GM18861 (cell line): ENCODE measurements at regions not wholly inside any gene's neighbourhood (a gene's known extent, or its start where the extent isn't known, plus 50 kb on each side); places are given as distances from the start of the nearest gene placed in this dataset.

ENCODE experiments used
- ATAC-seq: cut with Tn5 transposase; IDR thresholded peaks from one replicate; pipeline ENCODE4 v1.9.1; 2021; ENCODE audit not compliant: unreplicated experiment

DNA sequence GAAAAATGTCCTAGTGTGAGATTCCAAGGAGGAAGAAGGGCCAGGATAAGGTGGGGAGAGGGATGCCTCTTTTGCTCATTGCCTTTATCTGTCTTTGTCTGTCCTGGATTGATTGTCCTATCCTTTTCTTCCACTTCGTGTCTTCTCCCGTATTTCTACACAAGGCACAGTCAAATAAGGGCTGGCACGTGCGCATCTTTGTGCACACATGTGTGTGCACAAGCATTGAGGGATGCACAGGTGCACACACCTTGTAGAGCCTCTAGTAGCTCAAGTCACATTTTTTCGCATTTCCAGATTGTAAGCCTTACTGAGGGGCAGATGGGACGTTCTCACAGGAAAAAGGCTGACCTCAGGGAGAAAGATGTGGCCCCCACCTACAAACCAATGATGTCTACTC is 170.2 kb upstream of the TNP1 start:
- ATAC-seq = no peak

DNA sequence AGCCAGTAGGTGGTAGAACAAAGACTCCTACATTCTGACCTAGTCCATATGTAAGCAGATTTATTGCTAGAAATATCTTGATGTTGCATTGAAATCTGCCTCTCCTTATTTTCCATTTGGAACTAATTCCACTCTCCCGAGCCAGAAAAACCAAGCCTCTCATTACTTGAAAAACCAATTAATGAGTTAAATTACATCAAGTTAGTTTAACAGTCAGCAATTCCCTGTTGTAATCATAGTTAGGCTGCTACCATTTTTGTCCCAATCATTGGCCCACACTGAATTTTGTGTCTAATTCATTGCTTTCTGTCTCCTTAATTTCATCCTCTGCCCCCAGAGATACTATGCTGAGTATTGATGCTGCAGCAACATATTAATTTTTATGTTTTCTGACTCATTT is 168.3 kb upstream of the TNP1 start:
- ATAC-seq = no peak

DNA sequence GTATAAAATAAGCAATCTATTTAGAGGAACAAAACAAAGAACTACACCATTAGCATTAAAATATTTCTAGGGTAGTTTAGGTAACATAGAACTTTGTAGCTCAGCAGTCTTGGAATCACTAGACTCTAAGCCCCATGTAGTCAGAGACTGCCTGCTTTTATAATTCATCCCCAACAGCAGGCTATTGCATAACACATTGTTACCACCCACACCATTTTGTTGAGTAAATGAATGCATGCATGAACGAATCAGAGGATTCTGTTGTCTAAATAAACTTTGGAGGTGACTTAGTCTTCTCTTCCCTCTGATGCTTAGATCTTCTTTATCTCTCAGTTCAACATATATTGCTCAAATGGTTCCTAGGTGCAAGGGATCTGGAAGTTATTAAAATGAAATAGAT is 167.6 kb upstream of the TNP1 start:
- ATAC-seq = no peak

DNA sequence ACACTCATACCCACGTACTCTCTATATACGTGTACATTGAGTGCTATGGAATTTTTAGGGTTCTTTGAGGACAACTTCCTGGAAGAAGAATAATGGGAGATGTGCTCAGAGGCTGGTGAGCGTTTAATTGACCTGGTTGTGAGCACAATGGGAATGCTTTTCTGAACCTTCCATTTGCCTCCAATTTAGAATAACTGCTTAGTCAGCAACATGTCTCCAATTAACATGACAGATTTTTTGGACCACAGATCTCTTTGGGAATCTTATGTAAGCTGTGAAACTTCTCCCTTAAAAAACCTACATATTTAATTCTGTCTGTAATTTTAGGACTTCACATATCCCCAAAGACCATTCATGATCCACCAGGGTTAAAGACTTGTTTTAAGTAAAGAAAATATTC is 166.7 kb upstream of the TNP1 start:
- no peak for ATAC-seq

DNA sequence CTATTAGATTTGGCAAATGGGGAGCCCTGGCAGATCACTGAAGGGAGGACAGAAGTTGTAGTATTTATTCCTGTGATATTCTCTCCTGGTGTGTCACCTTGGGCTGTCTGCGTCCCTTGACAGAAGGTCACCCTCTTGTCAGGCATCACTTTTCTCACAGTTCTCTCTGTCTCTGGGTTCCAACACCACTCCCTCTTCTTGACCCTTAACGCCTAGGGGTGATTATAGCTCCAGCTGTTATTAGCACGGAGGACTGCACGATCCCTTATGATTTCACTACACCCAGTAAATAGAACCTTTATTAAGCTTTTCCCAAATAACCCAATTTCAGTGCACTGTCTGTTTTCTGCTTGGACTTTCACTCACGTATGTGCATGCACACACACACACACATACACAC is 166.3 kb upstream of the TNP1 start:
- ATAC-seq = no peak

DNA sequence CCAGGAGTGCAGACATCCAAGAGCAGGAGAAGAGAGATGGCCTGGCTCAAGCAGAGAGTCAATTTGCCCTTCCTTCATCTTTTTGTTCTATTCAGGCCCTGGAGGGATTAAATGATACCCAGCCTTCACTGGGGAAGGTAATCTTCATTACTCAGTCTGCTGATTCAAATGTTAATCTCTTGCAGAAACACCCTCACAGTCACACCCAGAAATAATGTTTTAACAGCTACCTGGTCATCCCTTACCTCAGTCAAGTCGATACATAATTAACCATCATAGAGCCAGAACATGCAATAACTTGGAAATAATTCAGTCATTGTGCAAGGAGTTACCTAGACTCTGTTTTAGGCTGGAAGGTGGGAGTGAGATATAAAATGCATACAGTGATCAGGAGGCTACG is 163.7 kb upstream of the TNP1 start:
- ATAC-seq = no peak

DNA sequence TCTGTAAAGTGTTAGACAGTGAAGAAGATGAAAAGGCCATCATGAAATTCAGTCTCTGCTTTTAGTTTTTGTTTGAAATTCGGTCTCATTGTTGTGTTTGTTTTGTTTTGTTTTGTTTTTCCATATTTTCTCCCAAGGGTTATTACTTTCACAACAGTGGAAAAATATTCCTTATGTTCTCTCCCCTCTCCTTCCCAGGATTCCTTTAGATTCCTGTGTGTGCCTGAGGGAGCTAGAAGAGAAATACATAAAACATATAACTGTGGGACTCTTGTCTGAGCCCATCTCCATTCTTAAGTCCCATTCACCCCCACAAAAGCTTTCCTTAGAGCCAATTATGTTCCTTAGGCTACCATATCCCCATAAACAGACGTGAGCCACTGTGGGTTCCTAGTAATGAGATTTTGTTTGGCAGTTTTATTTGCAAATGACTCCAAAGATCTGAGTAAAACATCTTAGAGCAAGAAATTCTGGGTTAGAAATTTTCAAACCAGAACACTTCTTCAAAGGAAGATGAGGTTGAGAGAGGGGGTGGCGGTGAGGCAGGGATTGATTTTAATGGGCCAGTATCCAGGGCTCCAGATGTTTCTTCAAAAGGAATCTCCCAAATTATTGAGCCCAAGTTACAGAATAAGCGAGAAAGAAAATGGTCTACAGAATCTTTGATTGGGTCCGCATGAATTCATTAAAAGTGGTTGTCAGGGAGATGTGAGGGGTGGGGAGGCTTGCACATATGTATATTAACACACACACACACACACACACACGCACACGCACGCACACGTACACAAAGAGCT is 157.8 kb upstream of the TNP1 start:
- ATAC-seq = no peak

DNA sequence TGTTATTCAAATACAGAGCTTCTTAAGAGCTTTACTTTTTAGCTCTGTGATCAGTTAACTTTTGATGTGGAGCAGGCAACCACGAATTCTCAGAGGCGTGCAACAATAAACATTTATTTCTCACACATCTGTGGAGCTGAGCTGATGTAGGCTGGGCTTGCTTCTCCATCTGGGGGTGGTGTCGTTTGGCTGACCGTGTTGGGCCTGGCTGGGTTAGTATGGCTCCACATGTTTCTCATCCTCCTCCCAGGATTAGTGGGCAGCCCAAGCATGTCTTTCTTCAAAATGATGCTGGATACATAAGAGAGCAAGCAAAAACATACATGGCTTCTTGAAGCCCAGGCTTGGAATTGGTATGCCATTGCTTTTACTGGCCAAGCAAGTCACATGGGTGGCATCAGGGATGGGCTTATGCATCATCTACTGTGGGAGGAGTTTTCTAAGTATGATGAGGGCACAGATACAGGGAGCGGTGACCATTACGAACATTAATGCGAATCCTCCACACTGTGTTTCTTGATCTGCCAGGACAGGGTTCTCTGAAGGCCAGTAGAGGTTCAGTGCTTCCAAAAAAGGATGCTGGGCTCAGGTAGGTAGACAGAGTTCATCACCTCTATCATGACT is 157.0 kb upstream of the TNP1 start:
- ATAC-seq = no peak

DNA sequence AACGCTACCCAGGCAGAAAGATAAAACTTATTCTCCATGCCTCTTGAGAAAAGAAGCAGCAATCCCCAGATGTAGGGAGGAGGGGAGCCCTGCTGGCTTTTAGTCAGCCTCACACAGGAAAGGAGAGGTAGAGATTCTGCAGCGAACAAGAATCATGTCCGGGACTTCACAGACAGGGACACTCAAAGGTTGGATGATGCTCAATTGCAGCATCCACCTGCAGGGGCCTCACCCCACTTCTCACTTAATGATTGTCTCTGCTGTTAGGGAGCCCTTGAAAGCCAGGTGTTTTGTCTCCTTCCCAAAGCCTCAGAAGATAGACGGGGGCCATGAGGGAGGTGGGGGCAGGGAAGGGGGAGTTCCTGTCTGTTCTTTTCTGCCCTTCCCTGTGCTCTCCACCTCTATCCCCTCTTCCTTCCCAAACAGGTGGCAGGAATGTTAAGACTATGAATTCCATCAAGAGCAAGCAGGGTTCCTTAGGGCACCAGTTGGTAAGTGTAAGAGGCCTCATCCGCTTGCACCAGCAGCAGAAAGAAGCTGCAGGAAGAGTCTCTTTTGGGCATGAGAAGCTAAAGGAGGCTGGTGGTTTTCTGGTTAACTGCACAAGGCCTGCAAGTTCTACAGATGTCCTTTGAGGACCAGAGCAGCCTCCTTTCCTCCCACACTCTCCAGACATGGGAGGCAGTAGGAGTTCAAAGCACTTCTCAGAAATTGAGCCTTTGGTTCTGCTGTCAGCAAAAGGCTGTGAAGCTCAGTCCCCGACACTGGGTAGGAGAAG is 154.7 kb upstream of the TNP1 start:
- ATAC-seq = no peak

DNA sequence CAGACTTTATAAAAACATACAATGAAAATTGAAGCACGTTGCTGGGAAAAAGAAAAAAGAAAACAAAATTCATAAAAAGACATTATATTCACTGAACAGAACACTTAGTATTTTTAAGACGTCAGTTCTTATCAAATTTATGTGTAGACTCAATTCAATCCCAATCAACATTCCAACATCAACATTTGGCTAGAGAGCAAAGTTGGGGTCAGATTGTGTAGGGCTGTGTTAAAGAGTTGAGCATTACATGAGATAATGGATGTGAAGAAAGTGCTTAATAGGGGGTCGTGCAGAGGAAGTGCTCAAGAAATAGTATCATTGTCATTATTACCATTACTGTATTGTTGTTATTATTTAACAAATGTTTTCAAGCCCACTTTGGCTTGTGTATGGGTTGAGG is 154.1 kb upstream of the TNP1 start:
- ATAC-seq = no peak

DNA sequence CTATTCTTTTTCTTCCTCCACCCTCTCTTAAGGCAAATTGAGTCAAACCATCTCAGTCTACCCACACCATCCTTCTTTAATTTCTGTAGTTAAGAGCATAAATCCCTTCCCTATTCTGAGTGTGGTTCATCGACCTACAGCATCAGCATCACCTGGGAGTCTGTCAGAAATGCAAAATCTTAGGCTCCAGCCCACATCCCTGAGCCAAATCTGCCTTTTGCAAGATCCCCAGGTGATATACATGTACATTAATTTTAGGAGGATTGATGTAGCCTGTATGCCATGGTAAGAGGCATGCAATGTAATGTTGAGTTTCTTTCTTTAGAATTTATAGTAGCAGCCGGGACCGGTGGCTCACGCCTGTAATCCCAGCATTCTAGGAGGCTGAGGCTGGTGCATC is 151.7 kb upstream of the TNP1 start:
- ATAC-seq = no peak

DNA sequence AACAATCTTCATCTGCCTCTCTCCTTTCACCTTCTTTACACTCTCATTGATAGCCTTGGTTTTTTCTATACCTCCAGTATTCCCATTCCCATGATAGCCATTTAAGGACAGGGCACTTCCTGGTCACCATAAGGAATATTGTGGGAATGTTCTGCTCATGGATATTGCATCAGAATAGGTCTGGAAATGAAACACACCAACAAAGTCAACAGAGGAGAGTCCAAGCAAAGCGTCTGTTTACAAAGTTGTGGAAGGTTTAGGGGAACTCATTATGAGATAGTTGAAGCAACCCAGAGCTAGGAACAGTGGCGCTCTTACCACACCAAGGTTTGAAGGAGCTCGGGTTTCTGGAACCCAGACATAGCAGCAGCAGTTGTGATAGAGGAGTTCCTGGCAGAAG is 150.3 kb upstream of the TNP1 start:
- no peak for ATAC-seq

DNA sequence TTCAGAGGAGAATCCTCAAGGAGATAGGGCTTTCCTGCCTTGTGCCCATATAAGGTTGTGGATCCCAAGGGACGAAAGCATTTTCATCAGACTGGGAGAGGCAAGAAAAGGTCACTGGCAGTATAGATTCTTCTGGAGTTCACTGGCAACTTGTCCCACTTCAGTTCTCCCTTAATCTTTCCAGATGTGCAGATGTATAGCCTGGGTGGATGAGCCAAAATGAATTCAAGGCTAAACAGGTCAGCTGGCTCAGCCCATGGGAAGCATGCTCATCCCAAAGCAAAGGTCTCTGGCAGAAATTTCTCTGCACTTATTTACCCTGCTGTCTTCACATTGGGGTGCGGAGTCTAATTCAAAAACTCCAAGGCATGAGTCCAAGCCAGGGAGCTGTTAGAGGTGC is 148.9 kb upstream of the TNP1 start:
- ATAC-seq = no peak

DNA sequence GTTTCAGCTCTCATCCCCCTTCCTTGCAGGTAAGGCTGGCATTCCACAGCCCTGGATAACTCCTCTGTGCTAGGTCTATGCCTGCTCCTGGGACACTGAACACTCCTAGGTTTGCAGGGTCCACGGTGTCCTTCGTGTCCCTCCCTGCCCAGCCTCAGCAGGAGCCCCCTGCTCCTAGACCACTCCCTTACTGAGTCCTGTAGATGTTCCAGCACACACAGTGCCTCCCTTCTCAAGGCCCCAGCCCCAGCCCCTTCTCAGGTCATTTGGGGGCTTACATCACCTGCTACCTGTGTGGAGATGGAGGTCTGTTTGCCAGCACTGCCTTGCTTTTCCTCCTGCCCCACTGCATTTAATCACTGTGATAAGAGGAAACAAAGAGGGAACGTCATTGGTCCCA is 146.4 kb upstream of the TNP1 start:
- ATAC-seq = no peak

DNA sequence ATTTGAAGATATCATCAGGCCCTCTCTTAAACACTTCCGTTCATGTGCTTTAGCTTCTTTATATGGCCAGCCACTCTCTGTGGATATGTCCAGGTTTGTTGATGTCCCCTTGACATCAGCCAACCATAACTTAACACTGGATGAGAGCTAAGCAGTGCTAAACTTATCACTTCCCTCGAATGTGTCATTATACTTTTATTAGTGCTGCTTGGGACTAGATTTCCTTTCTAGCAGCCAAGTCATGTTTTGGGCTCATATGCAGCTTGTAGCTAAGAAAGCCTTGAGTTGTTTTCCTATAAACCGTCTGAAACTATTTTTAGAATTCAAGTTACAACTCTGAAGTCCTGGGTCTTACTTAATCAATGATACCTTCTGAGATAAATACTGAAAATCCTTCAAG is 144.8 kb upstream of the TNP1 start:
- no peak for ATAC-seq

DNA sequence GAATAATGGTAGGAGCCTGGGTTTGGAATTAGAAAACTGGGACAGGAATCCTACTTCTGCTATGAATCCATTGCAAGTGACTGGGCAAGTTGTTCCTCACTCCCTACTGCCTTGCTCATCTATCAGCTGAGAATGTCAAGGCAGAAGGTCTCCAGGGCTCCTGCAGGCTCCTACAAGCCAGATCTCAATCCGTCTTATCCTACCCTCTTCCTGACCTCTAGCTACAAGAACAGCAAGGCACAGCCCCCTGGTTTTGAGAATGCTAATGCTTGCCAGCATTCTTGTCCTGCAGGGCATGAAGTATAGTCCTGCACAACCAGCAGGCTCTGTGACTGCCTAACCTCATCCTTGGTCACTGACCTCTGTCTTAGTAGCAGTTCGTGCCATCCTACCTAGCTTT is 141.9 kb upstream of the TNP1 start:
- ATAC-seq = no peak

DNA sequence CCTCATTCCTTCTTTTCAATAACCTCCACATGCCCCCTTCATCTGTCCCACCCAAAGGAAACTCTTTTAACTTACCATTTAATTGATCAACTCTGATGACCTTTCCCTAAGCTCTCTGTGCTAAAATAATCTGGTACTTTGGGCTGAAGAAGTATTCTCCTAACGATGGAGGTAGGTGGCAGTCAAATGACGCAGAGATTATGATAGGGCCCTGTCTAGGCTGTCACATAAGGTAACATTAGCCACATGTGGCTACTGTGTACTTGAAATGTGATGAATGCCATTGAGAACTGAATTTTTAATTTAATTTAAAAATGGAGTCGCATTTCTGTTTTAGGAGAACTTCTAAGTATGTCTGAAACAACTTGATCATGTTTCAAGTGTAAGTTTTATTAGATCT is 140.5 kb upstream of the TNP1 start:
- ATAC-seq = no peak

DNA sequence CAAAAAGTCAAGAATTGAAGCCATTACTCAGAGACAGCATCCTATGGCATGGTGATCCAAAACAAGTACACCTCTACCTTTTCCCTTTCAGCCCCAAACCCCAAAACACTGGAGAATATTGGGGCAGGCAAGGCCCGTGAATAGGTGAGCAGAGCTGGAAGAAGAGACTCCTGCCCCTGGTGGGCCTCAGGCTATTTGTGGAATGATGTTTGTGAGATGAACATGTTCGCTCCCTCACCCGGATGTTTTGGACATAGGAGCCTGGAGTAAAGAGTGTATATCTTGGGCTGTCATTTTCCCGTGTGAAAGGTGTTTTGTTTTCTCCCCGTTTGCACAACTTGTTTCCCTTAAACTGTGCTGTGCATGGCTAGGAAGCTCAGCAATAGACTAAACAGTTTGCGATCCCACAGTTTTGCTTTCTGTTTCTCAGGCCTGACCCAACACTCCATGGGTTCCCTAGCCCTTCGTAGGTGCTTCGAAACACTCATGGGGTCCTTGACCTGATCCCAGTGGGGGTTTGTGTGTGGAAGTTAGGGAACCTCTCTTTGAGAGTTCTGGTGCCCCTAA is 136.5 kb upstream of the TNP1 start:
- no peak for ATAC-seq

DNA sequence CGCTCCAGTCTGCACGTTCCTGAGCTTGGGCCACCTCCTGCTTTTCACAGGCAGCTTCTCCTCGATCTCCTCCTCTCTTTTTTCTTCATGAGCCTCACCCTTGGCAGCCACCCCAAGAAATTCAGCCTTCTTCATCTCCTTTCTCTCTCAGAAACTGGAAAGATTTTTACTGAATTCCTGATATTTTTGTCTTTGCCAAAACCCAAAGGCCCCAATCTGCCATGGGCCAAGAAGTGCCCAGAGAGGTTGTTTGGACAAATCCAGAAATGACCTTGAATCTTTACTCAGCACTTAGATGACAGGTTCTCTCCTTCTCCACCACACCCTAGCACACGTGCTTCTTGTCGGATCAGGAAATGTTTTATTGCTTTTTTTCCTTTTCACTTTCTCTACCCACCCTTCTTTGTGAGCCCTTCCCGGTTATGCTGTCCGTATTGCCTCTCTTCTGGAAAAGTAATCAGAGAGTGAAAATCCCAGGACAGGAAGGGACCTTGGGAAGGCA is 134.5 kb upstream of the TNP1 start:
- no peak for ATAC-seq

DNA sequence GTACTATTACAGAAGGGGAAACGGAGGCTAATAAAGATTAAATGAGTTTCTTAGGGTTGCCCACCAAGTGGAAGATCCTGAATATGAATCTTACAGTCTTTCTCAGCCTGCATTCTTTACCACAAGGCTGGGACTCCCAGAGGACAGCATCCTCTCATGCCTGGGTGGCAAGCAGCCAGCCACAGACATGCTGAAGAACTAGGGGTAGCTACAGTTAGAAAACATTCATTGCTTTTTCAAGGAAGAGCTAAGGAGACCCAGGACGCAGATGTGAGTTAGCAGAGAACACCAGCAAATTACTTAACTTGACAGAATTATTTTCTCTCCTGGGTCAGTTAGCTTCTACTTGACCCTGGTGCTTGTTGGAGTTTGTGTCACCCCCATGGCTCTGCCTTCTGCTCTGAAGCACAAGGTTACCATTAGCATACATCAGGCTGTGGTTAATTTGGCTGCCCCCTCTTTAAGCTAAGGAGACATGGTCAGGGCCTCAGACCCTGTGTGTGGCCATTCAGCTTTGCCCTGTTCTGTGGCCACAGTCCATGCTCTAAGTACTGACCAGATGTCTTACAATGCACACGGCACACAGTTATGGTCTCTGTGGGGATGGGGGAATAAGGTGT is 132.3 kb upstream of the TNP1 start:
- ATAC-seq = no peak

DNA sequence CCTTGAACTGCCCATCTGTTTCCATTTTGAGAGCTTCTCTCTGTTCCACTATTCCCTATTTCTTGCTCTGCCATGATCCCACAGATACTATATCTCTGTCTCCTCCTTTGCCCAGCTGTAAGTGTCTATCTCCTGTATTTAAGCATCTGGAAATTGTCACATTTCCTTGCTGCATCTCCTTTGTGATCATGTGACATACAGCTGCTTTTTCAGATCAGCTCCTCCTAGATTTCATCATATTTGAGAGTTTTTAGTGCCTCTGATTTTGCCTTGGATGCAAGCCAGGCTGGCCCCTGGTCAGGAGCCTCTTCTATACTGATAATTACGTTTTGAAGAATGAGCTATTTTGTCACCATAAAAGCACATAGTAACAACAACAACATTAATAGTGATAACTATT is 131.7 kb upstream of the TNP1 start:
- no peak for ATAC-seq
